ENCODE measurements at regions not wholly inside any gene's neighbourhood (a gene's known extent, or its start where the extent isn't known, plus 50 kb on each side); places are given as distances from the start of the nearest gene placed in this dataset.

GRCh38 chr4:22312113-22312512 lies 203.8 kb downstream of the ADGRA3 start:
- TF ChIP-seq, protein P1, sequence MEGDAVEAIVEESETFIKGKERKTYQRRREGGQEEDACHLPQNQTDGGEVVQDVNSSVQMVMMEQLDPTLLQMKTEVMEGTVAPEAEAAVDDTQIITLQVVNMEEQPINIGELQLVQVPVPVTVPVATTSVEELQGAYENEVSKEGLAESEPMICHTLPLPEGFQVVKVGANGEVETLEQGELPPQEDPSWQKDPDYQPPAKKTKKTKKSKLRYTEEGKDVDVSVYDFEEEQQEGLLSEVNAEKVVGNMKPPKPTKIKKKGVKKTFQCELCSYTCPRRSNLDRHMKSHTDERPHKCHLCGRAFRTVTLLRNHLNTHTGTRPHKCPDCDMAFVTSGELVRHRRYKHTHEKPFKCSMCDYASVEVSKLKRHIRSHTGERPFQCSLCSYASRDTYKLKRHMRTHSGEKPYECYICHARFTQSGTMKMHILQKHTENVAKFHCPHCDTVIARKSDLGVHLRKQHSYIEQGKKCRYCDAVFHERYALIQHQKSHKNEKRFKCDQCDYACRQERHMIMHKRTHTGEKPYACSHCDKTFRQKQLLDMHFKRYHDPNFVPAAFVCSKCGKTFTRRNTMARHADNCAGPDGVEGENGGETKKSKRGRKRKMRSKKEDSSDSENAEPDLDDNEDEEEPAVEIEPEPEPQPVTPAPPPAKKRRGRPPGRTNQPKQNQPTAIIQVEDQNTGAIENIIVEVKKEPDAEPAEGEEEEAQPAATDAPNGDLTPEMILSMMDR (IDR thresholded peaks at IDR 0.05; ENCODE audit: control insufficient read depth, extremely low read depth, insufficient read depth): no peak
- no peak overlapping the region for H3K4me3 ChIP-seq (ENCODE audit: low read depth, low read length)
- no peak for DNase-seq (ENCODE audit: low read depth)

DNA sequence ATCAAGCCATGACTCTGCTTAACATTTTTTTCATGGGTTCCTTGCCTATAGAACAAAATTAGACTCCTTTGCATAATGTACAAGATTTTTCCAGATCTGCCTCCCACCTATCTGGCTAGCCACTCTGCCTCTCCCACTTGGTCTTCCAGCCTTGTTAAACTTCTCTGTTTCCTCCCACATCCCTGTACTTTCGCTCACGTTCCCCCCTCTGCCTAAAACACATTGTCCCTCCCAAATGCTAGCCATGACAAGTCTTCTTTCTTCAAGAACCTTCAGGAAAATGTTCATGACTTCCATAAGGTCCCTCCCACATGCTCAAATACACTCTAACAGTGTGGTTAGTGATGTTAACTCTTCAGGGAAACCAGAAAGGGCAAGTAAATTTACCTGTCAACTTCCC lies 214.6 kb downstream of the ADGRA3 start:
- no peak overlapping the region for H3K4me3 ChIP-seq (ENCODE audit: low read depth, low read length)
- TF ChIP-seq, protein P1 (IDR thresholded peaks at IDR 0.05; ENCODE audit: control insufficient read depth, extremely low read depth, insufficient read depth): no peak
- DNase-seq (ENCODE audit: low read depth): no peak

DNA sequence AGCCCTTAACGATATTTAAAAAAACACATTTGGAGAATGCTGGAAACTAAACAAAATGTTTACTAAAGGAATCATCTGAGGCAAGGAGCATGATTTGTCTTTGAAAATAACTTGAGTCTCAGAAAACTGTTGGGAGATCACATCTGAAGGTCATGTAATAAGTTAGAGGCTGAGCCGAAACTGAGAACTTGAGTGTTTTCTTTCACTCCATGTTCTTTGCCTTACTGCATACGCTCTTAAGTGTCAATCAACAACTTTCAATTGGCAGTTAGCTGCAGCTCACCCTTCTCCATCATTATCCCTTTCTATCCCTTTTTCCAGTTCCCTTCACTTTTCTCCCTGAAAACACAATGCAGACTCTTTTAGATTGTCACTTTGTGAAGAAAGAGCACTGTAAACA lies 216.2 kb downstream of the ADGRA3 start:
- TF ChIP-seq, protein P1 (IDR thresholded peaks at IDR 0.05; ENCODE audit: control insufficient read depth, extremely low read depth, insufficient read depth): no peak
- no peak overlapping the region for H3K4me3 ChIP-seq (ENCODE audit: low read depth, low read length)
- no peak for DNase-seq (ENCODE audit: low read depth)

DNA sequence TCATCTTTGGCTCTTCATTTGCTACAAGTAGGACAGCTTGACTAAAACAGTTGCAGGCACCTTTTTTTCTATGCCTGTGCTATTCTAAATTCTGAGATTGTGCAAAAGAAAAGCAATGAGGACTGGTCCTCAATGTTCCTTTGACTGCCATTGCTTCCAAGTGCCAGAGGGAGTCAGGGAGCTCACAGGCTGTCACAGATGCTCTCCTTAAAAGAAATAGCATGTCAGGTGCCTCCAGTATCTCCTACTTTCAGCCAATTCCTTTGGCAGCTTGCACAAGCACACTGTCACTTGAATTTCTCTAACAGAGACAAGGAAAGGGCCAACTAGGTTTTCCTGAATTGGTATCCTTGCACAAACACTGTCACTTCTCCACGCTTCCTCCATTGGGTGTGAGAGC lies 228.2 kb downstream of the ADGRA3 start:
- no peak for DNase-seq (ENCODE audit: low read depth)
- TF ChIP-seq, protein P1 (IDR thresholded peaks at IDR 0.05; ENCODE audit: control insufficient read depth, extremely low read depth, insufficient read depth): no peak
- H3K4me3 ChIP-seq (ENCODE audit: low read depth, low read length): no peak overlapping the region

GRCh38 chr4:22268350-22269025 lies 247.4 kb downstream of the ADGRA3 start:
- H3K4me3 ChIP-seq (ENCODE audit: low read depth, low read length): no peak overlapping the region
- DNase-seq (ENCODE audit: low read depth): no peak
- TF ChIP-seq, protein P1 (IDR thresholded peaks at IDR 0.05; ENCODE audit: control insufficient read depth, extremely low read depth, insufficient read depth): no peak

GRCh38 chr4:22264261-22264660 lies 251.6 kb downstream of the ADGRA3 start:
- no peak overlapping the region for H3K4me3 ChIP-seq (ENCODE audit: low read depth, low read length)
- no peak for DNase-seq (ENCODE audit: low read depth)
- TF ChIP-seq, protein P1 (IDR thresholded peaks at IDR 0.05; ENCODE audit: control insufficient read depth, extremely low read depth, insufficient read depth): no peak

- TF ChIP-seq, protein P1 (IDR thresholded peaks at IDR 0.05; ENCODE audit: control insufficient read depth, extremely low read depth, insufficient read depth): no peak
- H3K4me3 ChIP-seq (ENCODE audit: low read depth, low read length): no peak overlapping the region
- no peak for DNase-seq (ENCODE audit: low read depth)
Observed at GRCh38 chr4:22253431-22253830, 262.4 kb downstream of the ADGRA3 start.

Data from LNCaP clone FGC (cell line).